ENCODE measurements at regions not wholly inside any gene's neighbourhood (a gene's known extent, or its start where the extent isn't known, plus 50 kb on each side); places are given as distances from the start of the nearest gene placed in this dataset.

GRCh38 chr10:108141064-108141463, 976.6 kb upstream of the SORCS1 start:
- no peak for DNase-seq

GRCh38 chr10:108132303-108132702, 967.8 kb upstream of the SORCS1 start:
- DNase-seq = no peak

- no peak for DNase-seq
Measured at GRCh38 chr10:108130575-108130974, 966.1 kb upstream of the SORCS1 start.

GRCh38 chr10:108112218-108112617, 947.7 kb upstream of the SORCS1 start:
- no peak for DNase-seq

GRCh38 chr10:108104551-108105156, 940.1 kb upstream of the SORCS1 start:
- no peak for DNase-seq

GRCh38 chr10:108097258-108097657, 932.8 kb upstream of the SORCS1 start:
- DNase-seq = no peak

GRCh38 chr10:108095932-108096925, 931.7 kb upstream of the SORCS1 start:
- DNase-seq = no peak

GRCh38 chr10:108090476-108091215, 926.1 kb upstream of the SORCS1 start:
- no peak for DNase-seq

GRCh38 chr10:108086502-108086901, 922.0 kb upstream of the SORCS1 start:
- no peak for DNase-seq

- DNase-seq = no peak
Measured at GRCh38 chr10:108082596-108082995, 918.1 kb upstream of the SORCS1 start.

GRCh38 chr10:108078263-108078662, 913.8 kb upstream of the SORCS1 start:
- no peak for DNase-seq

GRCh38 chr10:108072466-108072865, 908.0 kb upstream of the SORCS1 start:
- DNase-seq = no peak

GRCh38 chr10:108070789-108071188, 906.3 kb upstream of the SORCS1 start:
- DNase-seq = no peak

- no peak for DNase-seq
Measured at GRCh38 chr10:108069096-108069495, 904.6 kb upstream of the SORCS1 start.

- DNase-seq = no peak
Measured at GRCh38 chr10:108064746-108065260, 900.3 kb upstream of the SORCS1 start.

- DNase-seq = no peak
Measured at GRCh38 chr10:108060246-108060645, 895.7 kb upstream of the SORCS1 start.

- no peak for DNase-seq
Measured at GRCh38 chr10:108055506-108055905, 891.0 kb upstream of the SORCS1 start.

- no peak for DNase-seq
Measured at GRCh38 chr10:108052981-108053380, 888.5 kb upstream of the SORCS1 start.

- no peak for DNase-seq
Measured at GRCh38 chr10:108051218-108051617, 886.7 kb upstream of the SORCS1 start.

- DNase-seq = no peak
Measured at GRCh38 chr10:108050626-108051025, 886.1 kb upstream of the SORCS1 start.

GRCh38 chr10:108049668-108050067, 885.2 kb upstream of the SORCS1 start:
- DNase-seq = no peak

- no peak for DNase-seq
Measured at GRCh38 chr10:108048898-108049297, 884.4 kb upstream of the SORCS1 start.
